HEK293 (cell line): ENCODE measurements at regions not wholly inside any gene's neighbourhood (a gene's known extent, or its start where the extent isn't known, plus 50 kb on each side); places are given as distances from the start of the nearest gene placed in this dataset.

Experiments
- CTCF ChIP-seq: fragments of 450-650 bp; formaldehyde crosslinking; IDR thresholded peaks from 2 replicates; pipeline ENCODE4 v1.5.1; 2016; ENCODE audit warnings: missing biosample characterization, missing genetic modification characterization
- GLI2 ChIP-seq: fragments of 450-650 bp; formaldehyde crosslinking; IDR thresholded peaks from 2 replicates; pipeline ENCODE4; 2017; ENCODE audit warnings: missing biosample characterization, missing genetic modification characterization, low read depth, borderline replicate concordance
- YY1 ChIP-seq: fragments of 450-650 bp; formaldehyde crosslinking; IDR thresholded peaks from 2 replicates; pipeline ENCODE4 v1.5.1; 2018; ENCODE audit warnings: missing biosample characterization, missing genetic modification characterization
- ZFHX2 ChIP-seq: fragments of 450-650 bp; formaldehyde crosslinking; conservative IDR thresholded peaks from 2 replicates; pipeline ENCODE4 v1.5.1; 2016; ENCODE audit warnings: missing biosample characterization, missing genetic modification characterization
- ZNF274 ChIP-seq, 2 experiments: fragments of 200-500 bp in 1 of 2; fragments of 450-650 bp in 1 of 2; sonication (Bioruptor generic) in 1 of 2; formaldehyde crosslinking in 1 of 2; IDR thresholded peaks; 2 replicates each; pipeline versions ENCODE4 v1.5.1 to v1.6.1; 2014 to 2016; ENCODE audit warnings: borderline replicate concordance in 1 of 2, inconsistent platforms in 1 of 2, low read length in 1 of 2, missing biosample characterization in 1 of 2, missing genetic modification characterization in 1 of 2
- ZNF548 ChIP-seq: fragments of 450-650 bp; formaldehyde crosslinking; IDR thresholded peaks from 2 replicates; pipeline ENCODE4 v1.5.1; 2016; ENCODE audit warnings: missing biosample characterization, missing genetic modification characterization
- ZNF558 ChIP-seq: fragments of 450-650 bp; formaldehyde crosslinking; IDR thresholded peaks from 2 replicates; pipeline ENCODE4 v1.5.1; 2016; ENCODE audit warnings: missing biosample characterization, missing genetic modification characterization
- ZNF658 ChIP-seq: fragments of 450-650 bp; formaldehyde crosslinking; IDR thresholded peaks from 2 replicates; pipeline ENCODE4; 2016; ENCODE audit warnings: missing biosample characterization, missing genetic modification characterization
- ZNF707 ChIP-seq: fragments of 450-650 bp; formaldehyde crosslinking; IDR thresholded peaks from 2 replicates; pipeline ENCODE4 v1.5.1; 2016; ENCODE audit warnings: missing biosample characterization, missing genetic modification characterization
- ZNF76 ChIP-seq: fragments of 450-650 bp; formaldehyde crosslinking; IDR thresholded peaks from 2 replicates; pipeline ENCODE4; 2016; ENCODE audit warnings: low read depth, missing biosample characterization, missing genetic modification characterization, borderline replicate concordance
- ZSCAN30 ChIP-seq: fragments of 450-650 bp; IDR thresholded peaks from 2 replicates; pipeline ENCODE4 v1.5.1; 2018; ENCODE audit warnings: missing biosample characterization, mild to moderate bottlenecking, missing genetic modification characterization, moderate library complexity
- TF ChIP-seq, protein P1 (sequence below): fragments of 450-650 bp; formaldehyde crosslinking; IDR thresholded peaks from 2 replicates; pipeline ENCODE4 v1.5.1; 2016; ENCODE audit warnings: missing biosample characterization, missing genetic modification characterization

DNA sequence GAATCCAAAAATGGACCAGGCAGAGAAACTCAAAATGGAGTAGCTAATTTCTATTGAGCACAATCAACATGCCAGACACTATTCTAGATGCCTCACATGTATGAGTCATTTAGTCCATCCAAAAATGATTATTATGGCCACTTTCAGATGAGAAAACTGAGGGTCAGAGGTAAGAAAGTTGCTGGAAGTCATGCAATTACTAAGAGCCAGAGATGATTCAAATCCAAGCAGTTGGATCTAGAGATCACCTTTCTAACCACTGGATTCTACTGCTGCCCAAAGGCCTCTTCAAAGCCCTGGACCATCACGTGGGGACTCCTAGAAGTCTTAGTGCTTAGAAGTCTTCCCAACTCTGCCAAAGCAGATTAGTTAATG is 51.8 kb upstream of the HMHB1 start:
- no peak for TF ChIP-seq ZNF548 (tag by site-specific recombination)
- no peak for TF ChIP-seq ZNF658
- TF ChIP-seq ZNF76 (tag by site-specific recombination), result no peak
- TF ChIP-seq ZFHX2 (tag by site-specific recombination), result no peak
- no peak for TF ChIP-seq ZNF274 (IDR thresholded peaks at IDR 0.05; ENCODE audit: low read length)
- no peak for TF ChIP-seq ZNF274 (tag by site-specific recombination; IDR thresholded peaks at IDR 0.05; ENCODE audit: borderline replicate concordance)
- TF ChIP-seq CTCF (tag by site-specific recombination), result no peak
- no peak for TF ChIP-seq ZNF558 (tag by site-specific recombination)
- no peak for TF ChIP-seq GLI2 (tag by site-specific recombination)
- TF ChIP-seq YY1 (tag by site-specific recombination), result no peak
- no peak for TF ChIP-seq ZSCAN30 (tag by site-specific recombination)
- TF ChIP-seq, protein P1, sequence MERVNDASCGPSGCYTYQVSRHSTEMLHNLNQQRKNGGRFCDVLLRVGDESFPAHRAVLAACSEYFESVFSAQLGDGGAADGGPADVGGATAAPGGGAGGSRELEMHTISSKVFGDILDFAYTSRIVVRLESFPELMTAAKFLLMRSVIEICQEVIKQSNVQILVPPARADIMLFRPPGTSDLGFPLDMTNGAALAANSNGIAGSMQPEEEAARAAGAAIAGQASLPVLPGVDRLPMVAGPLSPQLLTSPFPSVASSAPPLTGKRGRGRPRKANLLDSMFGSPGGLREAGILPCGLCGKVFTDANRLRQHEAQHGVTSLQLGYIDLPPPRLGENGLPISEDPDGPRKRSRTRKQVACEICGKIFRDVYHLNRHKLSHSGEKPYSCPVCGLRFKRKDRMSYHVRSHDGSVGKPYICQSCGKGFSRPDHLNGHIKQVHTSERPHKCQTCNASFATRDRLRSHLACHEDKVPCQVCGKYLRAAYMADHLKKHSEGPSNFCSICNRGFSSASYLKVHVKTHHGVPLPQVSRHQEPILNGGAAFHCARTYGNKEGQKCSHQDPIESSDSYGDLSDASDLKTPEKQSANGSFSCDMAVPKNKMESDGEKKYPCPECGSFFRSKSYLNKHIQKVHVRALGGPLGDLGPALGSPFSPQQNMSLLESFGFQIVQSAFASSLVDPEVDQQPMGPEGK (tag by site-specific recombination), result no peak
- TF ChIP-seq ZNF707, result no peak
